ENCODE measurements at regions not wholly inside any gene's neighbourhood (a gene's known extent, or its start where the extent isn't known, plus 50 kb on each side); places are given as distances from the start of the nearest gene placed in this dataset.

DNA sequence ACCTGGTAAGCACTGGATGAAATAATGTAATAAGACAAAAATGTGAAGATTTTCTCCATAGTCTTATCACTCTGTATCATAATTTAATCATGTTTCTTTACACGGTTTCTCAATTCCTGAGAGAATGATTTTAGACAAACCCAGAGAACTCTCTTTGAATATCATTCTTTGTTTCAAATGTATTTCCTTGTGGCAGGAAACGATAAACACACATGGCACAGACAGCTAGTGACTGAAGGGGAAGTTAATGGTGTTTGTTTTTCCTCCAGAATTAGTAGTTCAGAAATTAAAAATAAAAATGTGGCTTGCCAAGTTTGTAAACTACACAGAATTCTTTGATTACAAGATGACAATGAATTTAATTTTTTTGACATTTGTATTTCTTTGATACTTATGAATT lies 163.7 kb upstream of the PRPS1L1 start:
- no peak overlapping the region for H3K27ac ChIP-seq
- intact Hi-C loops (cut with DNase I): no loop called here
- H3K36me3 ChIP-seq: no peaks in the 10 kb centered on the region
- no peaks in the 10 kb centered on the region for H3K27me3 ChIP-seq
- no peak overlapping the region for H3K4me3 ChIP-seq
- WGBS, 2 donors: 9 to 17% methylated on average over 2 of the region's 2 CpGs
- TF ChIP-seq, protein P1, sequence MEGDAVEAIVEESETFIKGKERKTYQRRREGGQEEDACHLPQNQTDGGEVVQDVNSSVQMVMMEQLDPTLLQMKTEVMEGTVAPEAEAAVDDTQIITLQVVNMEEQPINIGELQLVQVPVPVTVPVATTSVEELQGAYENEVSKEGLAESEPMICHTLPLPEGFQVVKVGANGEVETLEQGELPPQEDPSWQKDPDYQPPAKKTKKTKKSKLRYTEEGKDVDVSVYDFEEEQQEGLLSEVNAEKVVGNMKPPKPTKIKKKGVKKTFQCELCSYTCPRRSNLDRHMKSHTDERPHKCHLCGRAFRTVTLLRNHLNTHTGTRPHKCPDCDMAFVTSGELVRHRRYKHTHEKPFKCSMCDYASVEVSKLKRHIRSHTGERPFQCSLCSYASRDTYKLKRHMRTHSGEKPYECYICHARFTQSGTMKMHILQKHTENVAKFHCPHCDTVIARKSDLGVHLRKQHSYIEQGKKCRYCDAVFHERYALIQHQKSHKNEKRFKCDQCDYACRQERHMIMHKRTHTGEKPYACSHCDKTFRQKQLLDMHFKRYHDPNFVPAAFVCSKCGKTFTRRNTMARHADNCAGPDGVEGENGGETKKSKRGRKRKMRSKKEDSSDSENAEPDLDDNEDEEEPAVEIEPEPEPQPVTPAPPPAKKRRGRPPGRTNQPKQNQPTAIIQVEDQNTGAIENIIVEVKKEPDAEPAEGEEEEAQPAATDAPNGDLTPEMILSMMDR (IDR thresholded peaks at IDR 0.05): no peak
- no peak for TF ChIP-seq EP300 (IDR thresholded peaks at IDR 0.05)
- no peak for TF ChIP-seq POLR2AphosphoS5 (IDR thresholded peaks at IDR 0.05)
- DNase-seq: no peak
- no peaks in the 10 kb centered on the region for H3K4me1 ChIP-seq
- no peaks in the 10 kb centered on the region for H3K9me3 ChIP-seq

- DNase-seq: no peak
- Histone ChIP-seq H3K4me1 (no peaks in the 10 kb centered on the region), H3K36me3 (no peaks in the 10 kb centered on the region), H3K27me3 (no peaks in the 10 kb centered on the region), H3K4me3 (no peak overlapping the region), H3K27ac (no peak overlapping the region), H3K9me3 (no peaks in the 10 kb centered on the region)
- intact Hi-C loops (cut with DNase I): no loop called here
- WGBS, 2 donors: 74 to 91% methylated on average over 8 of the region's 8 CpGs
- TF ChIP-seq, protein P1 (IDR thresholded peaks at IDR 0.05): no peak
- TF ChIP-seq POLR2AphosphoS5 (IDR thresholded peaks at IDR 0.05) (no peak), EP300 (IDR thresholded peaks at IDR 0.05) (no peak), POLR2A (IDR thresholded peaks at IDR 0.05) (no peak)
Observed at GRCh38 chr7:18191862-18192625, 164.4 kb upstream of the PRPS1L1 start.

- intact Hi-C loops (cut with DNase I): no loop called here
- DNase-seq: no peak
- H3K36me3 ChIP-seq: no peaks in the 10 kb centered on the region
- H3K27ac ChIP-seq: no peak overlapping the region
- no peaks in the 10 kb centered on the region for H3K4me1 ChIP-seq
- H3K9me3 ChIP-seq: no peaks in the 10 kb centered on the region
- H3K4me3 ChIP-seq: no peak overlapping the region
- no peaks in the 10 kb centered on the region for H3K27me3 ChIP-seq
- TF ChIP-seq, protein P1 (IDR thresholded peaks at IDR 0.05): no peak
- TF ChIP-seq POLR2AphosphoS5 (IDR thresholded peaks at IDR 0.05) (no peak), POLR2A (IDR thresholded peaks at IDR 0.05) (no peak), EP300 (IDR thresholded peaks at IDR 0.05) (no peak)
Observed at GRCh38 chr7:18194616-18195015, 167.0 kb upstream of the PRPS1L1 start.

GRCh38 chr7:18196638-18197037 lies 169.0 kb upstream of the PRPS1L1 start:
- H3K4me3 ChIP-seq: no peak overlapping the region
- no peaks in the 10 kb centered on the region for H3K9me3 ChIP-seq
- no peaks in the 10 kb centered on the region for H3K27me3 ChIP-seq
- peaks cover 0 to 10% (median 4%) of the 10 kb centered on the region in 4 donors for H3K4me1 ChIP-seq
- H3K36me3 ChIP-seq: no peaks in the 10 kb centered on the region
- no peak for DNase-seq
- 83 to 92% methylated on average over 3 of the region's 3 CpGs for WGBS, 2 donors
- intact Hi-C loops (cut with DNase I): no loop called here
- no peak overlapping the region for H3K27ac ChIP-seq
- no peak for TF ChIP-seq POLR2AphosphoS5 (IDR thresholded peaks at IDR 0.05)
- TF ChIP-seq, protein P1 (IDR thresholded peaks at IDR 0.05): no peak
- TF ChIP-seq POLR2A (IDR thresholded peaks at IDR 0.05): no peak
- TF ChIP-seq EP300 (IDR thresholded peaks at IDR 0.05): no peak

GRCh38 chr7:18198868-18199267 lies 171.2 kb upstream of the PRPS1L1 start:
- Histone ChIP-seq H3K4me3 (no peak overlapping the region), H3K27me3 (no peaks in the 10 kb centered on the region), H3K4me1 (peaks cover 0 to 14% (median 7%) of the 10 kb centered on the region in 4 donors), H3K27ac (no peak overlapping the region), H3K9me3 (no peaks in the 10 kb centered on the region), H3K36me3 (no peaks in the 10 kb centered on the region)
- 90 to 100% methylated on average over 1 of the region's 1 CpG for WGBS, 2 donors
- intact Hi-C loops (cut with DNase I): no loop called here
- TF ChIP-seq POLR2A (IDR thresholded peaks at IDR 0.05) (no peak), POLR2AphosphoS5 (IDR thresholded peaks at IDR 0.05) (no peak), EP300 (IDR thresholded peaks at IDR 0.05) (no peak)
- TF ChIP-seq, protein P1 (IDR thresholded peaks at IDR 0.05): no peak
- no peak for DNase-seq
